Nephron (organoid): ENCODE measurements at regions not wholly inside any gene's neighbourhood (a gene's known extent, or its start where the extent isn't known, plus 50 kb on each side); places are given as distances from the start of the nearest gene placed in this dataset.

ENCODE experiments used
- H3K27ac Mint-ChIP-seq, 3 experiments: 2 replicates each; pipeline ENCODE4 v1.8.0; 2020; ENCODE audit warnings: mixed read lengths in 3 of 3, mild to moderate bottlenecking in 2 of 3, moderate library complexity in 1 of 3
- H3K27me3 Mint-ChIP-seq: 2 replicates; pipeline ENCODE4 v1.8.0; 2021; ENCODE audit warnings: low read depth, mild to moderate bottlenecking, moderate library complexity, mixed read lengths
- H3K36me3 Mint-ChIP-seq: 2 replicates; pipeline ENCODE4 v1.8.0; 2020; ENCODE audit warnings: low read depth, mixed read lengths
- H3K4me1 Mint-ChIP-seq: 2 replicates; pipeline ENCODE4 v1.8.0; 2020; ENCODE audit warnings: mixed read lengths
- H3K4me3 Mint-ChIP-seq, 3 experiments: 2 replicates each; pipeline ENCODE4 v1.8.0; 2020; ENCODE audit warnings: mild to moderate bottlenecking in 3 of 3, mixed read lengths in 3 of 3, moderate library complexity in 2 of 3
- H3K9me3 Mint-ChIP-seq: 2 replicates; pipeline ENCODE4 v1.8.0; 2020; ENCODE audit warnings: mixed read lengths
- TF ChIP-seq, protein P1 (sequence below), 3 experiments: fragments of 200-600 bp; sonication (generic); IDR thresholded peaks; one replicate each; pipeline ENCODE4 v1.5.0; 2021; ENCODE audit warnings: antibody characterized with exemption in 3 of 3; ENCODE audit not compliant: unreplicated experiment in 3 of 3

DNA sequence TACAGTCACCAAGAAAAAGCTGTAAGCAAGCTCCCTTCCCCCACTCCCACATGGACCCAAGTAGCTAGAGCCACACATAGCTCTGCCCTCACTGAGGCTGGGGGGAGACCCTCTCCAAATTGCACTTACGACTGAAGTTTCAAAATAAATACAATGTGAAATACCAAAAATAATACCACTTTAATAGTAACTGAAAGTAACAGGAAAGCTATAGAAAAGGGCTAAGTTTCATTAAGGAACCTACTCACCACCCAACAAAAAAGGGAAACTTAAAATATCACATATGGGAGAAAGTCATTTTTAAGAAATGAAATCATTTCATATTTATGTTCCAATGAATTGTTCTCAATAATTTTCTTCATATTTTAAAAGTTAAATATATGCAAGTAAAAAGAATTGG, 130.4 kb upstream of the UBE2E2 start:
- no peaks in the 10 kb centered on the region for H3K9me3 Mint-ChIP-seq
- TF ChIP-seq, protein P1, sequence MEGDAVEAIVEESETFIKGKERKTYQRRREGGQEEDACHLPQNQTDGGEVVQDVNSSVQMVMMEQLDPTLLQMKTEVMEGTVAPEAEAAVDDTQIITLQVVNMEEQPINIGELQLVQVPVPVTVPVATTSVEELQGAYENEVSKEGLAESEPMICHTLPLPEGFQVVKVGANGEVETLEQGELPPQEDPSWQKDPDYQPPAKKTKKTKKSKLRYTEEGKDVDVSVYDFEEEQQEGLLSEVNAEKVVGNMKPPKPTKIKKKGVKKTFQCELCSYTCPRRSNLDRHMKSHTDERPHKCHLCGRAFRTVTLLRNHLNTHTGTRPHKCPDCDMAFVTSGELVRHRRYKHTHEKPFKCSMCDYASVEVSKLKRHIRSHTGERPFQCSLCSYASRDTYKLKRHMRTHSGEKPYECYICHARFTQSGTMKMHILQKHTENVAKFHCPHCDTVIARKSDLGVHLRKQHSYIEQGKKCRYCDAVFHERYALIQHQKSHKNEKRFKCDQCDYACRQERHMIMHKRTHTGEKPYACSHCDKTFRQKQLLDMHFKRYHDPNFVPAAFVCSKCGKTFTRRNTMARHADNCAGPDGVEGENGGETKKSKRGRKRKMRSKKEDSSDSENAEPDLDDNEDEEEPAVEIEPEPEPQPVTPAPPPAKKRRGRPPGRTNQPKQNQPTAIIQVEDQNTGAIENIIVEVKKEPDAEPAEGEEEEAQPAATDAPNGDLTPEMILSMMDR (IDR thresholded peaks at IDR 0.05; ENCODE audit: unreplicated experiment in 3 of 3), result no peak
- H3K27ac Mint-ChIP-seq, result no peak overlapping the region
- peaks cover 43% of the 10 kb centered on the region for H3K4me1 Mint-ChIP-seq
- no peaks in the 10 kb centered on the region for H3K27me3 Mint-ChIP-seq
- no peak overlapping the region for H3K4me3 Mint-ChIP-seq
- H3K36me3 Mint-ChIP-seq, result no peaks in the 10 kb centered on the region

DNA sequence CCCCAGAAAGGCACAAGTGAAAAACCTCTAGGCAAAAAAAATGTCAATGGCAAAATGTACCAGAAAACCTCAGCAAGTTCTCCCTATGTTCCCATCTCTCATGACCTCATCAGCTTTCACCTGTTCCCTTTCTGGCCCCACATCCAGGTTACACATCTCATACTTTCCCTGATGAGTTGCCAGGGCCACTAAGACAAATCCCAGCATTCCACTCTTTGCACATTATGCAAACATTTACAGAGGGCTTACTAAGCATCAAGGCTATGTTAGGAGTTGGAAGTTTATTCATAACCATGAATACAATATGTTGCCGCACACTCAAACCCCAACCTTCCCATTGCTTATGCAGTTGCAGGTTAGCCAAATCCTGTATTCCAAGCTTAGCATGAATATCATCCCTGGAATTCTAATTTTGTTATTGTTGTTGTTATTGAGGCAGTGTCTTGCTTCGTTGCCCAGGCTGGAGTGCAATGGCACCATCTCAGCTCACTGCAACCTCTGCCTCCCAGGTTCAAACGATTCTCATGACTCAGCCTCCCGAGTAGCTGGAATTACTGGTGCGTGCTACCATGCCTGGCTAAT, 129.3 kb upstream of the UBE2E2 start:
- H3K9me3 Mint-ChIP-seq, result no peaks in the 10 kb centered on the region
- no peak overlapping the region for H3K27ac Mint-ChIP-seq
- H3K4me3 Mint-ChIP-seq, result no peak overlapping the region
- TF ChIP-seq, protein P1 (IDR thresholded peaks at IDR 0.05; ENCODE audit: unreplicated experiment in 3 of 3), result no peak
- no peaks in the 10 kb centered on the region for H3K36me3 Mint-ChIP-seq
- no peaks in the 10 kb centered on the region for H3K27me3 Mint-ChIP-seq
- peaks cover 46% of the 10 kb centered on the region for H3K4me1 Mint-ChIP-seq

DNA sequence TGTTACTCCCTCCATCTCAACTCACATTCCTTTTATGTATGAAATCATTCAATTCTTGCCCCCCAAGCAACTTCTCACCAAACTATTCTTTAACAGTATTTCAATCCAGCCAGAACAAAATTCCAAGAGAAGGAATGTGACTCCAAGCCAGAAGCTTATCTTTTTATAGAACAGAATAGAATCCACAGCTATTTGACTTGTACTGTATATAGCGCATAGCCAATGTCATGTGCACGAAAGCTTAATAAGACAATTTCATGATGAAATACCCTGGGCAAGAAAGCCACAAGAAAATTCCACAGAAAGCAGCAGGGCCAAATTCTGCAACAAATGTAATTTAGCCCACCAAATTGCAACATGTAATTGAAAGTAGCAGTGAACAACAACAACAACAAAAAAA, 127.6 kb upstream of the UBE2E2 start:
- H3K4me1 Mint-ChIP-seq, result peaks cover 60% of the 10 kb centered on the region

DNA sequence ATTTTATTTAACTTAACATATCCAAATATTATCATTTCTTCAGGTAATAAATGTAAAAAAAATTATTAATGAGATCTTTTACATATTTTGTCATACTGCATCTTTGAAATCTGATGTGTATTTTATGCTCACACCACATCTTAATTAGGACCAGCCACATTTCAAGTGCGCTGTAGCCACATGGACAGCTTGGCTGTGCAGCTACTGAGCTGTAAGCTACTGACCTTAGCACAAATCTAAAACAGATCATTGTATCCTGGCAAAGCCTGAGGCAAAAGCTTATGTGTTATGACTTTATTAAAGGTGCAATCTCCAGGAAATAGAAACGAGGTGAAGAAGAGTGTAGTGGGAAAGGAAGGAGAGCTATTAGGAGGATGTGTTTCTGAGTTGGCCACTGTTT, 126.7 kb upstream of the UBE2E2 start:
- no peaks in the 10 kb centered on the region for H3K9me3 Mint-ChIP-seq
- H3K27me3 Mint-ChIP-seq, result no peaks in the 10 kb centered on the region
- no peaks in the 10 kb centered on the region for H3K36me3 Mint-ChIP-seq
- peak overlapping the region in 1 of 3 experiments; percentile 15 for H3K27ac Mint-ChIP-seq
- TF ChIP-seq, protein P1 (IDR thresholded peaks at IDR 0.05; ENCODE audit: unreplicated experiment in 3 of 3), result no peak
- H3K4me1 Mint-ChIP-seq, result peaks cover 57% of the 10 kb centered on the region
- no peak overlapping the region for H3K4me3 Mint-ChIP-seq

More for the DNA sequence above, 127.6 kb upstream of the UBE2E2 start:
- H3K4me3 Mint-ChIP-seq, result peak overlapping the region in 1 of 3 experiments; percentile 23
- H3K36me3 Mint-ChIP-seq, result no peaks in the 10 kb centered on the region
- no peaks in the 10 kb centered on the region for H3K27me3 Mint-ChIP-seq
- TF ChIP-seq, protein P1 (IDR thresholded peaks at IDR 0.05; ENCODE audit: unreplicated experiment in 3 of 3), result no peak
- H3K27ac Mint-ChIP-seq, result peak overlapping the region; percentile 27 to 65 (median 57)
- no peaks in the 10 kb centered on the region for H3K9me3 Mint-ChIP-seq

DNA sequence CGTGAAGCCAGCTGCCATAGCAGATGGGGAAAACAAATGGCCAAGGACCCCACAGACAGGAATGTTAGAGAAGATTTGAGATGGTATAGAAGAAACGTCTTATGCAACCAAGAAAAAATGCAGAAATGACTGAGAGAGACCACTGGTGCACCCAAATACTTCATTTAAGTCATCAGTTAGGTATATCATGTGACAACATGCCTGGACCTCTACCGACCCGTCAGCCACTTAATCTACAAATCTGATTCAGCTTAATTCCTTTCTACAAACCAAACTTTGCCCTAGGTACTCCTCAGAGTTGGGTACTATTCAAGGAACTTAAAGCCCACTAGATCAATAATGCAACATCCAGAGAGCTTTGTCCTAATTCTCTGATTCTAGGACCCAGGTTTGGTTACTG, 126.0 kb upstream of the UBE2E2 start:
- H3K9me3 Mint-ChIP-seq, result no peaks in the 10 kb centered on the region
- H3K4me1 Mint-ChIP-seq, result peaks cover 51% of the 10 kb centered on the region
- no peaks in the 10 kb centered on the region for H3K27me3 Mint-ChIP-seq
- TF ChIP-seq, protein P1 (IDR thresholded peaks at IDR 0.05; ENCODE audit: unreplicated experiment in 3 of 3), result no peak
- H3K27ac Mint-ChIP-seq, result peak overlapping the region in 1 of 3 experiments; percentile 15
- H3K36me3 Mint-ChIP-seq, result no peaks in the 10 kb centered on the region
- H3K4me3 Mint-ChIP-seq, result no peak overlapping the region

DNA sequence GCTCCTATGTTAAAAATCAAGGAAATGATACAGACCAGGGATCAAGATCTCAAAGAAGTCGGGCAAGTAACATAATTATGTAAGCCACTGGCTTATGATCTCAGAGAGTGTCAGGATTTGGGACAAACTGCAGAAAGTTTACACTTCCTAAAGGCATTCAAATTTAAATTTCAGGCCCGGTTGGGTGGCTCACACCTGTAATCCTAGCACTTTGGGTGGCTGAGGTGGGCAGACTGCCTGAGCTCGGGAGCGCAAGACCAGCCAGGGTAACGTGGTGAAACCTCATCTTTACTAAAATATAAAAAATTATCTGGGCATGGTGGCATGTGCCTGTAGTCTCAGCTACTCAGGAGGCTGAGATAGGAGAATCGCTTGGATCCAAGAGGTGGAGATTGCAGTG, 124.4 kb upstream of the UBE2E2 start:
- H3K4me3 Mint-ChIP-seq, result no peak overlapping the region
- H3K27ac Mint-ChIP-seq, result no peak overlapping the region
- TF ChIP-seq, protein P1 (IDR thresholded peaks at IDR 0.05; ENCODE audit: unreplicated experiment in 3 of 3), result no peak
- no peaks in the 10 kb centered on the region for H3K9me3 Mint-ChIP-seq
- H3K36me3 Mint-ChIP-seq, result no peaks in the 10 kb centered on the region
- H3K27me3 Mint-ChIP-seq, result no peaks in the 10 kb centered on the region
- peaks cover 60% of the 10 kb centered on the region for H3K4me1 Mint-ChIP-seq
